ENCODE measurements at regions not wholly inside any gene's neighbourhood (a gene's known extent, or its start where the extent isn't known, plus 50 kb on each side); places are given as distances from the start of the nearest gene placed in this dataset.

- TF ChIP-seq ZNF384 (IDR thresholded peaks at IDR 0.05) (no peak), LEF1 (IDR thresholded peaks at IDR 0.05; ENCODE audit: borderline replicate concordance) (no peak), SUZ12 (IDR thresholded peaks at IDR 0.05) (no peak), FOXA1 (IDR thresholded peaks at IDR 0.05) (no peak), NFRKB (IDR thresholded peaks at IDR 0.05) (no peak), CTBP1 (IDR thresholded peaks at IDR 0.05; ENCODE audit: borderline replicate concordance) (no peak), TARDBP (IDR thresholded peaks at IDR 0.05) (no peak), FOXM1 (IDR thresholded peaks at IDR 0.05; ENCODE audit: borderline replicate concordance) (no peak), SP1 (IDR thresholded peaks at IDR 0.05) (no peak), BHLHE40 (IDR thresholded peaks at IDR 0.05; ENCODE audit: borderline replicate concordance) (no peak), L3MBTL2 (conservative IDR thresholded peaks at IDR 0.05) (no peak), ARNT (IDR thresholded peaks at IDR 0.05) (no peak)
These were observed 537.2 kb downstream of the XPNPEP1 start for GRCh38 chr10:109386101-109386500.

Measured in HEK293T (cell line).